DMS 273 (cell line): ENCODE measurements at regions not wholly inside any gene's neighbourhood (a gene's known extent, or its start where the extent isn't known, plus 50 kb on each side); places are given as distances from the start of the nearest gene placed in this dataset.
A peak's percentile ranks its signal among the peaks of the same experiment; 100 is the strongest.
"Not testable (repeated sequence)": the region's sequence is repeated elsewhere in the genome, so short reads cannot be mapped to it uniquely, and the experiment has no call there.

ENCODE experiments used
- DNase-seq: peaks from one replicate; lab custom pipeline; 2025; ENCODE audit not compliant: unreplicated experiment; lab: John Stamatoyannopoulos, UW

DNA sequence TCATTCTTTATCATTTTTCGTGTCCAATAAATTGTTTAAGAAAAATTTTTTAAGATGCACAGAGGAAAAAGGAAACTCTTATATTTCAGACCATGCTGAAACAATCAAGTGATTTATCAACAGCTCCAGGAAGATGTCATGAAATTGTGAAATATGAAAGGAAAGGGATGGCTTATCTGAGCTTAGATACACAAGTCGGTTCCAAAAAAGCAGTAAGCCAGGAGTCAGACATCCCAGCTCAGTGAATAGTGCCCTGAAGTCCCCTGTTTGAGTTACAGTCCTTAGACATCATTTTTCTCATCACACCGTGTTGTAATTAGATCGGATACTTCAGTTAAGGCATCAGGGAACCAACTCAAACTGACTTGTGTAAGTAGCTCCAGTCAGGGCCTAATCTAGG, 91.0 kb upstream of the SSTR4 start:
- DNase-seq = no peak

DNA sequence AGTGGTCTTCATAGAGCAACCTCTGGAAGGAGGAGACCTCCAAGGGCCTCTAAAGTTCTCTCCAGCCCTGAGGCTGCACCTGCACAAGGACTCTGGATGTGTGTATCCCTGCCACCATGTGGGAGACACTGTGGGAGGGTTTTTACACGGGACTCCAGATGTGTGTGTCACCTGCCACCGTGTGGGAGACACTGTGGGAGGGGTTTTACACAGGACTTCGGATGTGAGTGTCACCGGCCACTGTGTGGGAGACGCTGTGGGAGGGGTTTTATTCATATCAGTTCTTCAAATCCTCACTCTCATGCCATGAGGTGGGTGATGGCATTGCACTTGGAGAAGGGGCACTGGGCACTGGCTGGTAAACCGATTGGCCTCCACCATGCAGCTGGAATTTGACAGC, 90.2 kb upstream of the SSTR4 start:
- no peak for DNase-seq

DNA sequence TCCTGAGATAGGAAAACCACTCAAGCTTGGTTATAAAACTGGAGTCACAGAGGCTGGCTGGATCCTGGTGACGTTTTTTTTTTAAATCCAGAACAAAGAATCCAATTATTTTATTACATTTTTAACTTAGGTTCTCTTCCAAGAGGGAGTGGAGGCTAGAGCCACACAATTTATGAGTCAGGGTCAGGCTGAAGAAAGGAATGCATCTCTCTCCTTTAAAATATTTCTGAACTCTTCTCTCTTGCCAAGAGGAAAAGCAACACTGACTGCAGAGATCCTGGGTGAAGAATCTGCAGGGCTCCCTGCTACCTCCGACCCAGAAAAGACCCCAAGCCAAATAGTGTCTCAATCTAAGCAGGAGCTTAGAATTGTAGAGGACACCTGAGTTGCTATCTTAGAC, 88.5 kb upstream of the SSTR4 start:
- DNase-seq = no peak

DNA sequence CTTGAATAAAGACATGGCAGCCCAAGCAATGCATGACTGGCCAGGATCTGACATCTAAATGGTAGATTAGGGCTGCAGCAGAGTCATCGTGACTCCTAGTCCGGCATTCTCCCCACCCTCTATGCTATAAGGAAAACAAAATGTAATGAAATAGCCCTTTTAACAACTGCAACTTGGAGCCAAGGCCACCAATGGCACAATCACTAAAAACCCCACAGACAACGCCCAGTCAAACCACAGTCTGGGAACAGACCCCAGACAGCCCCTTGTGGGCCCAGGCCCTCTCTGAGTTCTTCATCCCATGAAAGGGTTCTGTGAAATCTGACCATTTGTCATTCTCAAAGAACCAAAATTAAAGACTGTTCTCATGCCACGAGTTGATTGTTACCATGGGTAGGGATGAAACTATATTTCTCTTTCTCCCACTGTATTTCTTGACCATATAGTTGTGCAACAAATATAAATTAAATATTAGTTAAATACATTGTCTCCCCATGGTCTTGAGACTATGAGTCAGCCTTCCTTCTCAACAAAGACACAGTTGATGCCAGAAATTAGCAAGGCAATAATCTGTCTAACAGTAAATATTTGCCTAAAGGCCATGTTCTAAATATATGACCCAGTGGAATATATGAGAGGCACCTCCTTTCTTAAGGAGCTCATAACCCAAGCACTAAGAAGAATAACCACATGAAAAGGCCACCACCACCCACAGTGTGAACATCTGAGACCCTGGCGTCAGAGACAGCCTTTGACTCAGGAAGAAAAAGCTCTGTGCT, 85.6 kb upstream of the SSTR4 start:
- DNase-seq = no peak

DNA sequence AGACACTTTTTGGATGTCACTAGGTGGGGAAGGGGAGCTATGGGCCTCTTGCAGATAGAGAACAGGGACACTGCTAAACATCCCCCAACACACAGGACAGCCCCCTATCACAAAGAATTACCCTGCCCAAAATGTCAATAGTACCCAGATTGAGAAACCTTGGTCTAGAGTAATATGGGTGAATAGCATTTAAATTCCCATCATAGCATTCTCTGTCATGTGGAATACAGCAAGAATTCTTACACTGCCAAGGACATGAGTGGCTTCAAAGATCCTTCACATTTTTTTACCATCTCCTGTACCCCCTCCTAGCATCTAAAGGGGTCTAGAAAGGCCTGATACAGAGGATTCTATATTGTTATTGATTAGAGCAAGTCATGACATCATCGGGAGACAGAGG, 83.1 kb upstream of the SSTR4 start:
- DNase-seq = no peak

DNA sequence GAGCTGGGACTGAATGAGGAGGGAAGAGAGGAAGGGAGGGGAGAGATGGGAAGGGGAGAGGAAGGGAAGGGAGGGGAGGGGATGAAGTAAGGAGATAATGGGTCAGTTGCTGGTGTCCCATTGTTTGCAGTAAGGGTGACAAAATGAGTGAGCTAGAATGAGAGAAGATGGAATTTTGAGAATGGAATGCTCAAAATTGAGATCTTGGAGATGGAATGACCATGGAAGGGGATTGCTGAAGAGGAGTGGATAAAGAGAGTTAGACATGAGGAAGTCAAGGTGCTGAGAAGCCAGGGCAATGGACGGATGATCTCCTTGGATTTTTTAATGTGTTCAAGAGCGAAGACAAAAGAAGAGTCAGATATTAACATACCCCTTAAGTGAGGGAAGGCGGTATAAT, 80.5 kb upstream of the SSTR4 start:
- no peak for DNase-seq

DNA sequence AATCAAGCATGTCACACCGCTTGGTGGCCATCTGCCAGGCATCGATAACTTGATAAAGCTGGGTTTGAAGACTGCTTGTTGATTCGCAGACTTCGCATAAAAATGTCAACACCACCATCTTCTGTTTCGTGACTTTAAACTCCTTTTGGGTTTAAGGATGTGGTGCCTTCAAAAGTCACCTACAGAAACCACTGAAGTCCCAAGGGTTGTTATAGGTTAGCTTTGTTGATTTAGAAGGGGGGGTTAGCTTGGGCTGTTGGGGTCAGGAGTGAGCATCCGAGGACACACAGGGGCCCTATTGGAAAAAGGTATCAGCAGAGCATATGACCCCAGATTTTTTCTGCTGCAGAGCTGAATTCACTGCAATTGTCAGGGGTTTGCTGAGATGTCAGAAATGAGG, 76.7 kb upstream of the SSTR4 start:
- no peak for DNase-seq

DNA sequence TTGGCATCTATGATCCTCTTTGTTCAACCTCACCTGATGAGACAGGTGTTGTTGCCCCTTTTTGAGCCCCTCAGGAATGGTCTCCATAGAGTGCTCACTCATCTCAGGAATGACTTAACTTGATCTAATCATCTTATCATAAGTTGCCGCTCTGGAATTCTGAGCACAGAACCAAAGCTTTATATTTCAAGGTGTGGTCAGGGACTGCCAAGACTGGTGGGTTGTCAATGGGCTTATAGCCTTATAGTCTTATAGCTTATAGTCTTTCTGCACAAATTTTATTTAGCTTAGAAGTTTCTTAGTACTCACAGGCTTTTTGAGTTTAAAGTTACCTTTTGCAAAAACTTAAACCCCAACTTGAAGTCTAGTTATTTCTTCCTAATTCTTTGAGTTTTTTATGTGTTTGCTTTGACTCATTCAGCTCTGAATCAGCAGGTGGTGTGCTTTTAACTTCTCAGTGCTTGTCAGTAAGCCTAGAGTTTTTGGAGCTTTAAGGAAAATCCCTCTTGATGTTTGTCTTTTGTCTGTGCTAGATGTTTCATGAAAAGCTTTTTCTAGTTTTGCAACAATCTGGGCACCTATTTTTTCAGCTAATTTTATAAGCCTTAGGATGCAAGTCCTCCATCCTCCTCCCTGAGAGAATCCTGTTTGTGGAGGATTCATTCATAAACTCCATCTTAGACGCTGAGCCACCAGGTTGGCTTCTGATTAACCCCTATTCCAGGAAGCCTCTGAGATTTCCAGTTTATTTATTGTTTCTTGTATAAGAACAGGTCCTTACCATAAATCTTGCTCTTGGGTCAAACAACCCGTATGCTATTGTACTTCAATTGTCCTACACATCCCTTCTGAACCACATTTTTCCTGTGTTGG, 72.3 kb upstream of the SSTR4 start:
- no peak for DNase-seq

DNA sequence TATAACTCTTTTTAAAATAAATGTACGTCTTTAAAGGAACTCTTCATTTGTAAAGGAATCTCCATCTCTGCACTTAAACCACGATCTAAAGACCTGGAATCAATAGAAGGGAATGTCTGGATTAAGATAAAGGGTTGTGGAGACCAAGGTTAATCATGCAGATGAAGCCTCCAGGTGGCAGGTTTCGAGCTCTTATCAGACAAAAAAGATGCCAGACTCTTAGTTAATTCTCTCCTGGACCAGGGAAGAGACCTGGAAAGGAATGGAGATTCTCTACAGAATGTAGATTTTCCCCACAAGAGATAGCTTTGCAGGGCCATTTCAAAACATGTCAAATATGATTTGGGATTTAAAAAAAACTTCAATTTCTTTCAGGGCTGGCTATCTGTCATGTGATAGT, 71.5 kb upstream of the SSTR4 start:
- no peak for DNase-seq

DNA sequence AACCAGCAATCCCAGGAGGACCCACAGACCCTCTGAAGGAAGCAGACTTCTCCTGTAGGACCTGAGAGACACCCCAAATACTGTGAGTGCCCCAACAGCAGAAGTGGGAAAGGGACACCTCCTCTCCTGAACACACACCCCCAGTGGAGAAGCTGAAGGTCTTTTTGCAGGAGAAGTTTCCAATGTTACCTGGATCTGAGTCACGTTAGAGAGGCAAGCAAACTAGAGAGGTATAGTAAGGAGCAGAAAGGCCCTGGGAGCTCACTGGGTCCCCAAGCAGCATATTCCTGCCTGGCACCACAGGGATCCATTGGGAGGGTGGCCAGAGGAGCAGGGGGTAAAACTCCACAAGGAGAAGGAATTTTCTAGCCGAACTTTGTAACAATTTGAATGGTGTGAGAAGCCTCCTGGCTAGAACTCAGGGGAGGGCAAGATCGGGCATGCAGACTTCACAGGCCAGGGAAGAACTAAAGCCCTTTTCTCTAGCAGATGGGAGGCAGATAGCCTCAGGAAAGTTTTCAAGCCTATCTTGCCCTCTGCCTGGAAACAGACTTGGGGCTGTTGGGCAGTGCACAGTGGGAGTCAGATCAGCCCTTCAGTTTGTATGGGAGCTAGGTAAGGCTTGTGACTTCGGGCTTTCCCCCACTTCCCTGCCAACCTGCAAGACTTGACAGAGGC, 68.2 kb upstream of the SSTR4 start:
- DNase-seq = no peak

DNA sequence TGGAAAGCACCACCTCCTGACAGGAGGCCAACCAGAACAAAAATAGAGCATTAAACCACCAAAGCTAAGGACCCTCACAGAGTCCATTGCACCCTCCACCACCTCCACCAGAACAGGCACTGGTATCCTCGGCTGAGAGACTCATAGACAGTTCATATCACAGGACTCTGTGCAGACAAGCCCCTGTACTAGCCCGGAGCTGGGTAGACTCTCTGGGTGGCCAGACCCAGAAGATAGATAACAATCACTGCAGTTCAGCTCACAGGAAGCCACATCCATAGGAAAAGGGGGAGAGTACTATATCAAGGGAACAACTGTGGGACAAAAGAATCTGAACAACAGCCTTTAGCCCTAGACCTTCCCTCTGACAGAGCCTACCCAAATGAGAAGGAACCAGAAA, 67.4 kb upstream of the SSTR4 start:
- DNase-seq = not testable (repeated sequence)

DNA sequence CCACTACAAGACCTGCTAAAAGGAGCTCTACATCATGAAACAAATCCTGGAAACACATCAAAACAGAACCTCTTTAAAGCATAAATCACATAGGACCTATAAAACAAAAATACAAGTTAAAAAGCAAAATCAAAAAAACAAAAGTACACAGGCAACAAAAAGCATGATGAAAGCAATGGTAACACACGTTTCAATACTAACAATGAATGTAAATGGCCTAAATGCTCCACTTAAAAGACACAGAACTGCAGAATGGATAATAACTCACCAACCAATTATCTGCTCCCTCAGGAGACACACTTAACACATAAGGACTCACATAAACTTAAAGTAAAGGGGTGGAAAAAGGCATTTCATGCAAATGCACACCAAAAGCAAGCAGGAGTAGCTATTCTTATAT, 66.1 kb upstream of the SSTR4 start:
- not testable (repeated sequence) for DNase-seq

DNA sequence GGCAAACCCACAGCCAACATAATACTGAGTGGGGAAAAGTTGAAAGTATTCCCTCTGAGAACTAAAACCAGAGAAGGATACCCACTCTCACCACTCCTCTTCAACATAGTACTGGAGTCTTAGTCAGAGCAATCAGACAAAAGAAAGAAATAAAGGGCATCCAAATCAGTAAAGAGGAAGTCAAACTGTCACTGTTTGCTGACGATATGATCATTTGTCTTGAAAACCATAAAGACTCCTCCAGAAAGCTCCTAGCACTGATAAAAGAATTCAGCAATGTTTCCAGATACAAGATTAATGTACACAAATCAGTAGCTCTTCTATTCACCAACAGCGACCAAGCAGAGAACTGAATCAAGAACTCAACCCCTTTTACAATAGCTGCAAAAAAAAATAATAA, 64.0 kb upstream of the SSTR4 start:
- not testable (repeated sequence) for DNase-seq

DNA sequence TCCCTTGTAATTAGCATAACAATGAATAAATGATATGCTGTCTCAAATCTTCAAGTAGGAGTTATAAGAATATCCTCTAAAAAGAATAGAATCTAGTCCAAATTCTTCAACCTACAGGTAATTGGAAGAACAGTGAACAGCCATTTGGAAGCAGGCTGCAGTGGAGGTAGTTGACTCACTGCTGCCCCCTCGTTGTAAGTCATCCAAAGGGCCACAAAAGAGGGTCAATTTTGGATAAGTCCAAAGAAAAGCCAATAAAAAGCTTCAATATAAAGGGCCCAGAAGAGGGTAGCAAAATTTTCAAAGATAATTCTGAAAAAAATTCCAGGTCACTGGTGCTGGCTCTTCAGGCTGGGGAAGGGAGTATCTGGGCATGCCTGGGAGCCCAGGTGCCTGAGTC, 60.8 kb upstream of the SSTR4 start:
- peak; percentile 6 for DNase-seq

DNA sequence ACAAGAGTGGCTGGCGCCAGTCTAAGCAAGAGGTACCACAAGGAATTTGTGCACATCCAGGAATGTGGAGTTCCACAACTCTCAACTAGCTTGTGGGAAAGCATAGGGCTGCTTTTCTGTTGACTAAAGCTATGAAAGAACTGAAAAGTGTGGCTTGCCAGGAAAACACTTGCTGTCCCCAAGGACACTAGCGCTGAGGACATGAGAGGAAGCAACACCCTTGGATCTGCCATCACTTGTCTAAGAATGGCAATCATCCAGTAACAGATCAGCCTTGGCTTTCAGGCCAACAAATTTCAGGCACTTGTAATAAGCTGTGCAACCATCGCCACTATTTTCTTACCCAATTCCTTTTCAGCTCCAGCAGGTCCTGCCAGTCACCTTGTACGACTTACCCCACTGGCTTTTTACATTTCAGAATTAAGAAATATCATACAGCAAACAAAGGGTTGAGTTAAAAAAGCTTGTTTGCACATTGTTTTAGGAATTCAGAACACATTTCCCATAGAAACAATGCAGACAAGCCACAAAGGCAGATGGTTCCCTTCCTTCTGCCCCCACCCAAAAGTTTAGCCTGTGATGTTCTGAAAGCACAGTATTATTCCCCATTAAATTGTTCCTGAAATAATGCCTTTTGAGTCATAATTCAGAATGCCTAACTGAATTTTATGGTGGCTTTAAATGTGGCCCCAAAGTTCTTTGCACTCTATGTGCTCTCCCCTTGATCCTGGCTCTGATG, 57.9 kb upstream of the SSTR4 start:
- no peak for DNase-seq

DNA sequence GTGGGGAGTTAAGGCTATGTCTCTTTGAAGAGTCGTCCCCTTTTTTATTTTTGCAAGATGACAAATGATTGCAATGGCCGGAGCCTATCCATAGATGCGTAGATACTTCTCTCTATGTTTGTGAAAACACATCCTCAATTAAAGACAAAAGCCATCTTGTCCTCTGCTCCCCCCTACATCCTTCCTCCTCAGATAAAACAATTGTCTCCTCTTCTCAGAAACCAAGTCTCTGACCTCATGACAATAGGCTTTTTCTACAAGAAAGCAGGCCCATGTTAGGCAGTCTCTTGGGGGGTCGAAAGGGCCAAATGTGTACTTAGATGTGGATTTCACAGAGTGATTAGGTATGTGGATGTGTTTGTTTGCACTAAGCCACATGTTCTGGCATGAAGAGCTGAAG, 51.1 kb upstream of the SSTR4 start:
- DNase-seq = no peak

DNA sequence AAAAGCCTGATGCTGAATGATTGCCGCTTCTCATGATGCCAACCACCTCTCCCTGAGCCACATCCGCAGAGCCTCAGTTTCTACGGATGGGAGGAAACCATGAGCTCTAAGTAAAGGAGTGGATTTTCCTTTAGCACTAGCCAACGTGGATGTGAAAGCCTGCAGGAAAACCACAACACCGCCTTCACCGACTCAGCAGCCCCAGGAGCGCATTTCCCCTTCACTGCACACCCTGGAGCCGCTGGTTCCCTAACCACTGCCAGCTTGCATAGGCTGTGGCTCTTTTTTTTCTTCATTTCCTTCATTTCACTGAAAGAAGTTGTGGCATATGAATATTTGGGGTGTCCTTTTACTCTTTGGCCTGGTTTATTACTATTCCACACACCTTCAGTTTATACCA, 50.5 kb upstream of the SSTR4 start:
- DNase-seq = no peak

DNA sequence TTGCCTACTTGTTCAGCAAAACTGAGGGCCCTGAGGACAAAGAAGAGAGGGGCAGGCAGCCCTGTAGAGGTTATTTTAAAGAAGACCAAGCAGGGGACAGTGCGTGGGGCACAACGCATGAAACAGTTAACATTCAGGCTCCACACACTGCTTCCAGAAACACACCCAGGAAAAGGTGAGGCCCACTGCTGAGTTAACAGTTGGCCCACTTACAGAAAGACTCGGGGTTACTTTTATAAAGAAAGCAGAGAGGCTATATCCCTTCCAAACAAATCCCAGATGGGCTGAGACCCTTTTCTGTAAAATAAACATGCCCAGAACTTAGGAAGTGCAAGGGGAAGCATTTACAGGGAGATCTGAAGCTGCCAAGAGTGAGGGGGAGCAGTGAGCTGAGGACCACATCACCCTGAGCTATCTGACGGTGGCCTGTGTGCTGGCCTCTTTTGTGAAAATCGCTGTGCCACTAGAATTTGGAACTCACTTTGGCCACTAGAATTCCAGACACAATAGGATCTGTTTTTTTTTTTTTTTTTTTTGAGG, 49.8 kb upstream of the SSTR4 start:
- no peak for DNase-seq
